Right lobe of liver (tissue), 4 donors: ENCODE measurements at regions not wholly inside any gene's neighbourhood (a gene's known extent, or its start where the extent isn't known, plus 50 kb on each side); places are given as distances from the start of the nearest gene placed in this dataset.

ENCODE experiments used
- POLR2A ChIP-seq: fragments of 450-650 bp; IDR thresholded peaks from one replicate; pipeline ENCODE4 v1.6.1; 2017; ENCODE audit warnings: antibody characterized with exemption, mild to moderate bottlenecking
- TF ChIP-seq, protein P1 (sequence below), 4 donors: fragments of 200-600 bp in 3 of 4; fragments of 450-650 bp in 1 of 4; IDR thresholded peaks; one replicate each; pipeline versions ENCODE4 v1.5.1 to v1.8.0; 2016 to 2022; ENCODE audit warnings: antibody characterized with exemption in 4 of 4, mild to moderate bottlenecking in 2 of 4
- donor health status: DM: no; HTN: no; CAD: no.
- donor health status: DM: no; HTN: no; CAD: no.
- donor health status: DM: no; HTN: yes; CAD: no.

- TF ChIP-seq, protein P1, sequence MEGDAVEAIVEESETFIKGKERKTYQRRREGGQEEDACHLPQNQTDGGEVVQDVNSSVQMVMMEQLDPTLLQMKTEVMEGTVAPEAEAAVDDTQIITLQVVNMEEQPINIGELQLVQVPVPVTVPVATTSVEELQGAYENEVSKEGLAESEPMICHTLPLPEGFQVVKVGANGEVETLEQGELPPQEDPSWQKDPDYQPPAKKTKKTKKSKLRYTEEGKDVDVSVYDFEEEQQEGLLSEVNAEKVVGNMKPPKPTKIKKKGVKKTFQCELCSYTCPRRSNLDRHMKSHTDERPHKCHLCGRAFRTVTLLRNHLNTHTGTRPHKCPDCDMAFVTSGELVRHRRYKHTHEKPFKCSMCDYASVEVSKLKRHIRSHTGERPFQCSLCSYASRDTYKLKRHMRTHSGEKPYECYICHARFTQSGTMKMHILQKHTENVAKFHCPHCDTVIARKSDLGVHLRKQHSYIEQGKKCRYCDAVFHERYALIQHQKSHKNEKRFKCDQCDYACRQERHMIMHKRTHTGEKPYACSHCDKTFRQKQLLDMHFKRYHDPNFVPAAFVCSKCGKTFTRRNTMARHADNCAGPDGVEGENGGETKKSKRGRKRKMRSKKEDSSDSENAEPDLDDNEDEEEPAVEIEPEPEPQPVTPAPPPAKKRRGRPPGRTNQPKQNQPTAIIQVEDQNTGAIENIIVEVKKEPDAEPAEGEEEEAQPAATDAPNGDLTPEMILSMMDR (IDR thresholded peaks at IDR 0.05): no peak
- TF ChIP-seq POLR2A: no peak
Observed at GRCh38 chr3:126275620-126275904, 81.6 kb downstream of the KLF15 start.
